Inferior parietal cortex (tissue), 1 donor: ENCODE measurements at regions not wholly inside any gene's neighbourhood (a gene's known extent, or its start where the extent isn't known, plus 50 kb on each side); places are given as distances from the start of the nearest gene placed in this dataset.
"Not testable (repeated sequence)": the region's sequence is repeated elsewhere in the genome, so short reads cannot be mapped to it uniquely, and the experiment has no call there.

Experiments
- DNase-seq: peaks from one replicate; pipeline ENCODE4 v3.0.0-alpha.2; 2016; ENCODE audit errors: extremely low spot score

- no peak for DNase-seq
Observed at GRCh38 chr6:133108419-133108818, 132.7 kb upstream of the EYA4 start.

DNA sequence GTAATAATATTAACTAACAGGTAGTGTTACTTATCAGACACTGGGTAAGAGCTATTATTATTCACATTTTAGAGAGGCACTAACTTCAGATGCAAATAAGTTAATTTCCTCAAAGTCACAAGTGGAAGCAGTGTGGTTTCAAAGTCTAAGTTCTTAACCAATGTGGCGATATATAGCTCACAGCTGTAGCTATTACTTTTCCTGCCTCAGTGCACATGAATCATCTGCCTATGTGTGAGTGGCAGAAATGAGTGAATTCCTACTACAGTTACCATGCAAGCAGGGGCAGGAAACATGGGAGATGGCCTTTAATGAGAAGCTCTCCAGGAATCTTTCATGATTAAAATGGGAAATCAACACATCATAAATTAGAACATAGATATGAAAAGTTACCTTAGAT, 126.2 kb upstream of the EYA4 start:
- no peak for DNase-seq

- no peak for DNase-seq
Observed at GRCh38 chr6:133115946-133116345, 125.2 kb upstream of the EYA4 start.

- no peak for DNase-seq
Observed at GRCh38 chr6:133128191-133128590, 113.0 kb upstream of the EYA4 start.

DNA sequence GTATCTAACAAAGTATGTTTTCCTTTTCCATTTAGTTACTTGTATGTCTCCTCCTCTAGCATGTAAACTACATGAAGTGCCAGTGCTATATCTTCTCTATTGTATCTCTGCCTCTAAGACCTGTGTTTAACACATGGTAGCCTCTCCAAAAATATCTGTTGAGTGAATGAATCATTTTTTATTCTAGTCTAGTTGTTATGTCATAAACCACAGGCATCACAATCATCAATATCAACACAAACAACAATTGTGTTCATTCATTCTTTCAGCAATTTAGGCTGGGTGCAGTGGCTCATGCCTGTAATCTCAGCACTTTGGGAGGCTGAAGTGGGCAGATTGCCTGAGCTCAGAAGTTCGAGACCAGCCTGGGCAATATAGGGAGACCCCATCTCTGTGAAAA, 111.6 kb upstream of the EYA4 start:
- no peak for DNase-seq

GRCh38 chr6:133130863-133131262, 110.3 kb upstream of the EYA4 start:
- peak; percentile 61 for DNase-seq

- peak; percentile 1 for DNase-seq
Observed at GRCh38 chr6:133131621-133132465, 109.3 kb upstream of the EYA4 start.

DNA sequence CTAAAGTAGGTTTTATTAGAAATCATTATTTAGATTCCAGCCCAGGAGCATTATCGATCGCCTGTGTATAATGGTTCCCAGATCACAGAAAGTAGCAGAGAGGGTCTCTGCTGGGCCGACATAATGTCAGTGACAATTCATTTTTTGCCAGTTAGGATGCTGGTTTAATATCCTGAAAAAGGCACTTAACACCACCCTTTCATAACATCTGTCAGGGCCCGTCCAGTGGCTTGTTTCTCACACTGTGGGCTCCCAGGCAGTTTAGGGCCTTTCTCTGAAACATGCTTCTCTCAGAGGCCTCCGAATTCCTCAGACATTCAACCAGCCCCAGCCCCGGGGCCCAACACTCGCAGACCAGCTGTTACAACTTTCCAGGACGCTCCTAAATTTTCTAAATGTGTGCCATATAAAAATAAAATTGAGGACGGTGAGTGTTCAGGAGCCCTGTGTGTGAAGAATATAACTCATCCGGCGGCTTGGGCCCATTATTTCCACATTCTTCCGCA, 108.6 kb upstream of the EYA4 start:
- no peak for DNase-seq

GRCh38 chr6:133136177-133136880, 104.8 kb upstream of the EYA4 start:
- peak; percentile 36 for DNase-seq

- not testable (repeated sequence) for DNase-seq
Observed at GRCh38 chr6:133147470-133148184, 93.5 kb upstream of the EYA4 start.

- no peak for DNase-seq
Observed at GRCh38 chr6:133156689-133157088, 84.5 kb upstream of the EYA4 start.

GRCh38 chr6:133157995-133158394, 83.2 kb upstream of the EYA4 start:
- DNase-seq = no peak

GRCh38 chr6:133159255-133159795, 81.8 kb upstream of the EYA4 start:
- peak; percentile 38 for DNase-seq

DNA sequence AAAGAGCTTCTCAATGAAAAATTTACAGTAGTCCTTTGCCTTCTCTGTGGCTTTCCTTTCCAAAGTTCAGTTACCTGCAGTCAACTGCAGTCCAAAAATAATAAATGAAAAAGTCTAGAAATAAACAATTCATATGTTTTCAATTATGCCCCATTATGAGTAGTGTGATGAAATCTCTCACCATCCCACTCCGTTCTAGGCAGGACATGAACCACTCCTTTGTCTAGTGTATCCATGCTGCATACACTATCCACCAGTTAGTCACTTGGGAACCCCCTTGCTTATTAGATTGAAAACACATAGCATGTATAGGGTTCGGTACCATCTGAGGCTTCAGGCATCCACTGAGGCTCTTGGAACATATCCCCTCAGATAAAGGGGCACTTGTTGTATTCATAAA, 80.6 kb upstream of the EYA4 start:
- DNase-seq = no peak

DNA sequence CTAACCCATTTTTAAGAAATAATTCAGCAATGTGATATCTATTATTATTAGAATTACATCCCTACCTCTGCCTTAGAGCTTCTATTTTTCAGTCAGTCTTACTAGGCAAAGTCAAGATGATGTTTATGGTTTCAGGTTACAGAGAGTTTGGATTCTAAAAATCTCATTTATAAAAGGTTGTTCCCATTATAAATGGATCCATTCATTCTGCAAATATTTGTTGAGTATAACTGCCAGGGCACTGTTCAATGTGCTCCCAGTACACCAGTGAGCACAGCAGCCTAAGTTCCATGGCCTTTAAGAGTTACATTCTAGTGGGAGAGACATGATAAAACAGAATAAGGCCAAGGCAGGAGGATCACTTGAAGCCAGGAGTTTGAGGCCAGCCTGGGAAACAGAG, 75.9 kb upstream of the EYA4 start:
- DNase-seq = no peak

- DNase-seq = no peak
Observed at GRCh38 chr6:133166766-133167165, 74.4 kb upstream of the EYA4 start.

DNA sequence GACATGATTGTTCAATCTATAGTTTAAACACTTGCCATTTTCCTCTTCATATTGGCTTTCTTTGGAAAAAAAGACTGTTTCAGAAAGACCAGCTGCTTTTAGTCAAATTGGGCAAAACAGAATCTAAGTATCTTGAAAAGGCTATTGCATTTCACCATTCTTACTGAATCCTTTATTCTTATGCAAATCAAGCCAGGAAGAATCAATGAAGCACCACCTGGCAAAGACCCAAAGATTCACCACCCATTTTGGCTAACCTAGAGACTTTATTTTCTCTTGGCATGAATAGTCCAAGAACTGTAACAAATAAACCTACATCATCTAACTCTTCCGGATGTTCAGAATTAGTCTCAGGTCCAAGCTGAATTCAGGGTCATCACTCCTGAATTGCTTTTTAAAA, 71.3 kb upstream of the EYA4 start:
- DNase-seq = no peak

GRCh38 chr6:133170602-133171001, 70.6 kb upstream of the EYA4 start:
- DNase-seq = no peak

DNA sequence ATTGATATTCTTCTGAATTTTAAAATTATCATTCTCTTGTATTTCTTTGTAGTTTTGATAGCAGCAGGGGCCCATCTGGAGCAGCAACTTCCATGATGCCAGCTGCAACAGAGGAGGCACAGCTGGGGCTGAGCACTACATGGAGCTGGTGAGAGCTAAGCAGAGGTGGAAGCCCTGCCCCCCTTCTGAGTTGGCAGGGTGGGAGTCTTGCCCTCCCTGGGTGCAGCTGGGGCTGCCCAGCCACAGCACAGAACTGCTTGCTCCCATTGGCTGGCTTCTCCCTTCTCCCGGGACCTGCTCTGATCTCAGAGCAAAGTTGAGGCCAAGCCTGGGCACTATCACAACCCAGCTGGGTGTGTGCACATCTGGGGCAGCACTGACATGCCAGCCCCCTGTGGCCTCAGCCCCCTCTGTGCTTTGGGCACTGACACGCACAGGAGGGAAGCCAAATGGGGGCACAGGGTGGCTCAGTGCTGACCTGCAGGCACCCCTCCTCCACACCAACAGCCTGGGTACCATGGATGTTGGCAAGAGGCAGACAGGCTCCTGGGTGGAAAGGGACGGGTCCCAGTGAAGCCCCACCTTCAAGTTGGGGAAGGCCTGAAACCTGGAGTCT, 69.1 kb upstream of the EYA4 start:
- DNase-seq = no peak

GRCh38 chr6:133173276-133173675, 67.9 kb upstream of the EYA4 start:
- no peak for DNase-seq

GRCh38 chr6:133179481-133179880, 61.7 kb upstream of the EYA4 start:
- no peak for DNase-seq

GRCh38 chr6:133183691-133184090, 57.5 kb upstream of the EYA4 start:
- DNase-seq = no peak
